Medulla oblongata (tissue), 1 donor: ENCODE measurements at regions not wholly inside any gene's neighbourhood (a gene's known extent, or its start where the extent isn't known, plus 50 kb on each side); places are given as distances from the start of the nearest gene placed in this dataset.
A peak's percentile ranks its signal among the peaks of the same experiment; 100 is the strongest.
"Not testable (repeated sequence)": the region's sequence is repeated elsewhere in the genome, so short reads cannot be mapped to it uniquely, and the experiment has no call there.

Experiments
- DNase-seq: peaks from one replicate; pipeline ENCODE4 v3.0.0-alpha.2; 2015; ENCODE audit errors: extremely low spot score

GRCh38 chr18:10351219-10351818 is 103.1 kb upstream of the APCDD1 start:
- no peak for DNase-seq

- no peak for DNase-seq
Observed at GRCh38 chr18:10351858-10352257, 102.6 kb upstream of the APCDD1 start.

GRCh38 chr18:10352671-10353070 is 101.8 kb upstream of the APCDD1 start:
- DNase-seq: no peak

GRCh38 chr18:10353791-10354190 is 100.6 kb upstream of the APCDD1 start:
- no peak for DNase-seq

GRCh38 chr18:10354241-10354811 is 100.1 kb upstream of the APCDD1 start:
- peak; percentile 78 for DNase-seq

GRCh38 chr18:10354890-10355289 is 99.5 kb upstream of the APCDD1 start:
- DNase-seq: no peak

- DNase-seq: not testable (repeated sequence)
Observed at GRCh38 chr18:10356999-10357398, 97.4 kb upstream of the APCDD1 start.

GRCh38 chr18:10361660-10362059 is 92.8 kb upstream of the APCDD1 start:
- DNase-seq: no peak

- no peak for DNase-seq
Observed at GRCh38 chr18:10365021-10365500, 89.4 kb upstream of the APCDD1 start.

- DNase-seq: no peak
Observed at GRCh38 chr18:10365901-10366300, 88.5 kb upstream of the APCDD1 start.

- no peak for DNase-seq
Observed at GRCh38 chr18:10367836-10368235, 86.6 kb upstream of the APCDD1 start.

GRCh38 chr18:10368456-10369453 is 85.7 kb upstream of the APCDD1 start:
- DNase-seq: no peak

- DNase-seq: no peak
Observed at GRCh38 chr18:10370716-10371115, 83.7 kb upstream of the APCDD1 start.

GRCh38 chr18:10371165-10371564 is 83.3 kb upstream of the APCDD1 start:
- DNase-seq: no peak

- DNase-seq: no peak
Observed at GRCh38 chr18:10374195-10374594, 80.2 kb upstream of the APCDD1 start.

- DNase-seq: no peak
Observed at GRCh38 chr18:10374636-10375293, 79.7 kb upstream of the APCDD1 start.

GRCh38 chr18:10376731-10377130 is 77.7 kb upstream of the APCDD1 start:
- no peak for DNase-seq

GRCh38 chr18:10377956-10378355 is 76.5 kb upstream of the APCDD1 start:
- no peak for DNase-seq

- peak; percentile 30 for DNase-seq
Observed at GRCh38 chr18:10378688-10379420, 75.6 kb upstream of the APCDD1 start.

- no peak for DNase-seq
Observed at GRCh38 chr18:10379522-10379921, 74.9 kb upstream of the APCDD1 start.

- no peak for DNase-seq
Observed at GRCh38 chr18:10381516-10381915, 72.9 kb upstream of the APCDD1 start.
